RPMI7951 (cell line): ENCODE measurements at regions not wholly inside any gene's neighbourhood (a gene's known extent, or its start where the extent isn't known, plus 50 kb on each side); places are given as distances from the start of the nearest gene placed in this dataset.
"Not testable (repeated sequence)": the region's sequence is repeated elsewhere in the genome, so short reads cannot be mapped to it uniquely, and the experiment has no call there.

Source experiments
- DNase-seq: peaks from one replicate; pipeline ENCODE4 v3.0.0-alpha.2; 2012; ENCODE audit warnings: low read depth

GRCh38 chr5:25570067-25570583 lies 925.3 kb upstream of the CDH10 start:
- DNase-seq: no peak

- DNase-seq: peak; percentile 8
Observed at GRCh38 chr5:25568989-25569625, 924.3 kb upstream of the CDH10 start.

- no peak for DNase-seq
Observed at GRCh38 chr5:25568294-25568693, 923.5 kb upstream of the CDH10 start.

- DNase-seq: no peak
Observed at GRCh38 chr5:25567881-25568280, 923.1 kb upstream of the CDH10 start.

GRCh38 chr5:25562656-25563055 lies 917.9 kb upstream of the CDH10 start:
- no peak for DNase-seq

- DNase-seq: no peak
Observed at GRCh38 chr5:25554077-25554476, 909.3 kb upstream of the CDH10 start.

GRCh38 chr5:25552871-25553481 lies 908.2 kb upstream of the CDH10 start:
- no peak for DNase-seq

- DNase-seq: no peak
Observed at GRCh38 chr5:25550793-25551192, 906.0 kb upstream of the CDH10 start.

GRCh38 chr5:25544652-25545249 lies 900.0 kb upstream of the CDH10 start:
- peak; percentile 23 for DNase-seq

- no peak for DNase-seq
Observed at GRCh38 chr5:25540628-25541027, 895.9 kb upstream of the CDH10 start.

GRCh38 chr5:25539536-25539935 lies 894.8 kb upstream of the CDH10 start:
- DNase-seq: peak; percentile 0

- not testable (repeated sequence) for DNase-seq
Observed at GRCh38 chr5:25536461-25536860, 891.7 kb upstream of the CDH10 start.

- DNase-seq: peak; percentile 23
Observed at GRCh38 chr5:25516141-25516540, 871.4 kb upstream of the CDH10 start.

- DNase-seq: no peak
Observed at GRCh38 chr5:25515525-25515924, 870.7 kb upstream of the CDH10 start.

GRCh38 chr5:25510692-25511091 lies 865.9 kb upstream of the CDH10 start:
- not testable (repeated sequence) for DNase-seq

GRCh38 chr5:25508011-25508410 lies 863.2 kb upstream of the CDH10 start:
- not testable (repeated sequence) for DNase-seq

- DNase-seq: no peak
Observed at GRCh38 chr5:25500635-25501034, 855.9 kb upstream of the CDH10 start.

GRCh38 chr5:25489834-25490538 lies 845.2 kb upstream of the CDH10 start:
- peak; percentile 8 for DNase-seq

GRCh38 chr5:25488119-25488518 lies 843.3 kb upstream of the CDH10 start:
- DNase-seq: no peak

GRCh38 chr5:25484391-25484790 lies 839.6 kb upstream of the CDH10 start:
- DNase-seq: no peak

GRCh38 chr5:25481463-25481862 lies 836.7 kb upstream of the CDH10 start:
- no peak for DNase-seq

GRCh38 chr5:25459082-25459481 lies 814.3 kb upstream of the CDH10 start:
- DNase-seq: no peak

GRCh38 chr5:25458628-25459027 lies 813.9 kb upstream of the CDH10 start:
- peak; percentile 19 for DNase-seq
